ENCODE measurements at regions not wholly inside any gene's neighbourhood (a gene's known extent, or its start where the extent isn't known, plus 50 kb on each side); places are given as distances from the start of the nearest gene placed in this dataset.

GRCh38 chr4:189279188-189279587, 661.5 kb upstream of the FRG1 start:
- no peak for TF ChIP-seq POLR2A (IDR thresholded peaks at IDR 0.05)
- TF ChIP-seq, protein P1, sequence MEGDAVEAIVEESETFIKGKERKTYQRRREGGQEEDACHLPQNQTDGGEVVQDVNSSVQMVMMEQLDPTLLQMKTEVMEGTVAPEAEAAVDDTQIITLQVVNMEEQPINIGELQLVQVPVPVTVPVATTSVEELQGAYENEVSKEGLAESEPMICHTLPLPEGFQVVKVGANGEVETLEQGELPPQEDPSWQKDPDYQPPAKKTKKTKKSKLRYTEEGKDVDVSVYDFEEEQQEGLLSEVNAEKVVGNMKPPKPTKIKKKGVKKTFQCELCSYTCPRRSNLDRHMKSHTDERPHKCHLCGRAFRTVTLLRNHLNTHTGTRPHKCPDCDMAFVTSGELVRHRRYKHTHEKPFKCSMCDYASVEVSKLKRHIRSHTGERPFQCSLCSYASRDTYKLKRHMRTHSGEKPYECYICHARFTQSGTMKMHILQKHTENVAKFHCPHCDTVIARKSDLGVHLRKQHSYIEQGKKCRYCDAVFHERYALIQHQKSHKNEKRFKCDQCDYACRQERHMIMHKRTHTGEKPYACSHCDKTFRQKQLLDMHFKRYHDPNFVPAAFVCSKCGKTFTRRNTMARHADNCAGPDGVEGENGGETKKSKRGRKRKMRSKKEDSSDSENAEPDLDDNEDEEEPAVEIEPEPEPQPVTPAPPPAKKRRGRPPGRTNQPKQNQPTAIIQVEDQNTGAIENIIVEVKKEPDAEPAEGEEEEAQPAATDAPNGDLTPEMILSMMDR (IDR thresholded peaks at IDR 0.05): no peak
